ENCODE measurements at regions not wholly inside any gene's neighbourhood (a gene's known extent, or its start where the extent isn't known, plus 50 kb on each side); places are given as distances from the start of the nearest gene placed in this dataset.

- Histone ChIP-seq H3K27ac (ENCODE audit: low read length) (no peak overlapping the region), H3K79me2 (replicated peaks; ENCODE audit: insufficient read depth, low read length) (no peaks in the 10 kb centered on the region), H2AFZ (ENCODE audit: low read depth, low read length) (no peak overlapping the region), H3K4me3 (ENCODE audit: low read length) (no peak overlapping the region), H3K36me3 (ENCODE audit: insufficient read depth, low read length) (no peaks in the 10 kb centered on the region), H4K20me1 (ENCODE audit: insufficient read depth) (no peaks in the 10 kb centered on the region), H3F3A (ENCODE audit: insufficient read depth, low read length, poor library complexity, severe bottlenecking) (no peaks in the 10 kb centered on the region), H3K4me2 (ENCODE audit: low read length) (no peak overlapping the region), H3K9me3 (ENCODE audit: low read length) (no peaks in the 10 kb centered on the region), H3K9ac (ENCODE audit: low read length) (no peak overlapping the region), H3K27me3 (ENCODE audit: insufficient read depth, low read depth, low read length) (no peaks in the 10 kb centered on the region), H3K9me2 (ENCODE audit: insufficient read depth, low read length) (no peaks in the 10 kb centered on the region)
- TF ChIP-seq MXI1 (conservative IDR thresholded peaks at IDR 0.05; ENCODE audit: poor library complexity, severe bottlenecking) (no peak), SMC3 (conservative IDR thresholded peaks at IDR 0.05; ENCODE audit: poor library complexity) (no peak), TAF1 (IDR thresholded peaks at IDR 0.05; ENCODE audit: low read depth) (no peak), EZH2 (IDR thresholded peaks at IDR 0.05; ENCODE audit: borderline replicate concordance, insufficient read depth, low read length, poor library complexity, severe bottlenecking) (no peak), EP300 (conservative IDR thresholded peaks at IDR 0.05; ENCODE audit: poor library complexity, severe bottlenecking) (no peak)
These were observed 109.2 kb upstream of the IGFBP7 start for GRCh38 chr4:57219431-57219830.

GRCh38 chr4:57214654-57215411 is 104.6 kb upstream of the IGFBP7 start:
- Histone ChIP-seq H3K36me3 (ENCODE audit: insufficient read depth, low read length) (no peaks in the 10 kb centered on the region), H3K9me3 (ENCODE audit: low read length) (no peaks in the 10 kb centered on the region), H3K4me3 (ENCODE audit: low read length) (no peak overlapping the region), H3K27ac (ENCODE audit: low read length) (no peak overlapping the region), H4K20me1 (ENCODE audit: insufficient read depth) (no peaks in the 10 kb centered on the region), H3K4me2 (ENCODE audit: low read length) (no peak overlapping the region), H3K9ac (ENCODE audit: low read length) (no peak overlapping the region), H3K9me2 (ENCODE audit: insufficient read depth, low read length) (no peaks in the 10 kb centered on the region), H2AFZ (ENCODE audit: low read depth, low read length) (no peak overlapping the region), H3K27me3 (ENCODE audit: insufficient read depth, low read depth, low read length) (no peaks in the 10 kb centered on the region), H3F3A (ENCODE audit: insufficient read depth, low read length, poor library complexity, severe bottlenecking) (no peaks in the 10 kb centered on the region), H3K79me2 (replicated peaks; ENCODE audit: insufficient read depth, low read length) (no peaks in the 10 kb centered on the region)
- TF ChIP-seq TAF1 (IDR thresholded peaks at IDR 0.05; ENCODE audit: low read depth) (no peak), EZH2 (IDR thresholded peaks at IDR 0.05; ENCODE audit: borderline replicate concordance, insufficient read depth, low read length, poor library complexity, severe bottlenecking) (no peak), EP300 (conservative IDR thresholded peaks at IDR 0.05; ENCODE audit: poor library complexity, severe bottlenecking) (no peak), POLR2AphosphoS5 (IDR thresholded peaks at IDR 0.05) (no peak), SMC3 (conservative IDR thresholded peaks at IDR 0.05; ENCODE audit: poor library complexity) (no peak), RAD21 (conservative IDR thresholded peaks at IDR 0.05) (no peak), CTCF (IDR thresholded peaks at IDR 0.05; ENCODE audit: poor library complexity, severe bottlenecking) (no peak), REST (IDR thresholded peaks at IDR 0.05; ENCODE audit: borderline replicate concordance) (no peak), MXI1 (conservative IDR thresholded peaks at IDR 0.05; ENCODE audit: poor library complexity, severe bottlenecking) (no peak)
